IPS-18c (cell line): ENCODE measurements at regions not wholly inside any gene's neighbourhood (a gene's known extent, or its start where the extent isn't known, plus 50 kb on each side); places are given as distances from the start of the nearest gene placed in this dataset.
"Not testable (repeated sequence)": the region's sequence is repeated elsewhere in the genome, so short reads cannot be mapped to it uniquely, and the experiment has no call there.

Experiments
- H3K4me3 ChIP-seq: 2 replicates; pipeline ENCODE4 v1.7.0; 2013; ENCODE audit warnings: low read depth, mild to moderate bottlenecking, low read length, moderate library complexity; ENCODE audit not compliant: insufficient read depth
- H3K9me3 ChIP-seq: one replicate; pipeline ENCODE4 v1.6.1; 2013; ENCODE audit warnings: mild to moderate bottlenecking, low read length, moderate library complexity; ENCODE audit not compliant: control insufficient read depth, insufficient read depth

DNA sequence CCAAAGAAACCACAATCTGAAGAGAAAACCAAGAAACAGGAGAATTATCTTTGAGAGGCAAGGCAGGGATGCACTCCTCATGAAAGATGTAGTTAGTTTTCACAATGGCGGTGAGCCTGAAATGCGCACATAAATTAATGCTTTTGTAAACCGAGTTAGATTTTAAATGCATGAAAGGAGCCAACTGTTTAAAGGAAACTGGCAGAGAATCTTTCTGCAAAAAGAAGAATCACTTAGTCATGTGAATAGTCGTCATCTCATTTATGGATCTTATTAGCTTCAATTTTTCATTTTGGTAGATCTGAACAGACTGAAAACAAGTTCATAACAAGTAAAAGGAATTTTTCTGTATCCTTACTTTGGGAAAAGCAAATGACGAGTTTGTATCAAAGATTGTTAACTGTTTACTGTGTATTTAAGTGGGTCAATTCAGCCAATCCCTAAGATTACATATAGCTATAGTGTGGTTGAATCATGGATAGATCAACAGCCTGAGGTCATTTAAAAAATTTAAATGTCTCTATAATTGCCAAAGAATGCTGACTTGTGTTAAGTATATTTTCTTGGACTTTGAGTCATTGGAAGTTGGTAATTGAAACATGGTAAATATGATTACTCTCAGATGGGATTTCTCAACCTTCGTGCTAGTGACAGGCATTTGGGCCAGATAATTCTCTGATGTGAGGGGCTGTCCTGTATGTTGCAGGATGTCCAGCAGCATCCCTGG lies 226.6 kb upstream of the KAZN start:
- H3K9me3 ChIP-seq, result peaks cover 2% of the 10 kb centered on the region
- H3K4me3 ChIP-seq, result no peak overlapping the region

DNA sequence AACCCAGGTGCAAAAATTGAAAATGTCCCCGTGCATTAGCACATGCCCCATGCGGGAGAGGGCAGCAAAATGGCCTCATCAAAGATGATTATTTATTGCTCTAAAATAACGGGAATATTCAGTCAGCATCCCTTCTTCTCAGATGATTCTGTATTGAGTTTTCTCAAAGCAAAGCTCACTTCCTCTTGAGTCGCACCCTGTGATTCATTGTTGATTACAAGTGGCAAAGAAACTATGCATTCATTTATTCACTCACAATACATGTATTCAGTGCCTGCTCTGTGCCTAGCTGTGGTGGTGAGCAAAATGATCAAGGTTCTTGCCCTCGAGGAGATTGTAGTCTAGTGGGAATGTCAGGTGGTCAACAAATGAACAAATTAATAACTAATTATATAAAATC lies 226.0 kb upstream of the KAZN start:
- no peak overlapping the region for H3K4me3 ChIP-seq
- H3K9me3 ChIP-seq, result peaks cover 2% of the 10 kb centered on the region

DNA sequence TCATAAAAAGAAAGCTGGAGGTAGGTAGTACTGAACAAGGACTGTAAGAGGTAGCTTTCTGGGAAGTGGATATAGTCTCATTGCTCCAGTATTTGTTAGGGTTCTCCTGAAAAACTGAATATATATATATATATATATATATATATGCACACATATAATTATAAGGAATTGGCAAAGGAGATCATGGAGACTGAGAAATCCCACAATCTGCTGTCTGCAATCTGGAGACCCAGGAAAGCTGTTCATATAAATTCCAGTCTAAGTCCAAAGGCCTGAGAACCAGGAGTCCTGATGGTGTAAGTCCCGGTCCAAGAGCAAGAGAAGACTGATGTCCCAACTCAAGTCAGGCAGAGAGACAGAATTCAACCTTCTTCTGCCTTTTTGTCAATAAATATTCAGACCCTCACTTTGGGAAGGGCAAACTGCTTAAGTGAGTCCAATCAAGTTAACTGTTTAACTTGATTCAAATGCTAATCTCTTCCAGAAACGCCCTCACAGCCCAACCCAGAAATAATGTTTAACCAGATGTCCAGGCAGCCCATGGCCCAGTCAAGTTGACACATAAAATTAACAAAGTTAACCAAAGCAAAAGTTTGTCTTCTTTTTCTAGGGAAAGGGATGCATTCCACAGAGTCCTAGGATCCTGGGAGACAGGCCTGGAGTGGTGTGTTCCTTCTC lies 225.3 kb upstream of the KAZN start:
- Histone ChIP-seq H3K9me3 (peaks cover 2% of the 10 kb centered on the region), H3K4me3 (no peak overlapping the region)

DNA sequence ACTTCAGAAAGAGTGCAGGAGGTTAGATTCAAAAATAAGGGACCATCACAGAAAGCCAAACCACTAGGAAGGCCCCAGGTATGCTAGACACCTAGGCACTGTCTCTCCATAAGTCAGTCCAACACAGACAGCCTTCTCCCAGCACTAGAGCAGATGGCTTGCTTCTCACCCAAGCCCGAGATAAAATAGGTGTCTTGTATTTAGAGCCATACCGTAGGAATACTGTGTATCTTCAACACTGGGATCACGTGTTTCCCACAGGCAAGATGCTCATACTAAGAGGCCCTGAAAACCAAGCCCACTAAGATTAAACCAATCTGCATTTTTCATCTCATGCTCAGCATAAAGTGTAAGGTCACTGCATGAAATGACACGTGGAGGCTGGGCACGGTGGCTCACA lies 223.3 kb upstream of the KAZN start:
- Histone ChIP-seq H3K9me3 (peaks cover 2% of the 10 kb centered on the region), H3K4me3 (no peak overlapping the region)

DNA sequence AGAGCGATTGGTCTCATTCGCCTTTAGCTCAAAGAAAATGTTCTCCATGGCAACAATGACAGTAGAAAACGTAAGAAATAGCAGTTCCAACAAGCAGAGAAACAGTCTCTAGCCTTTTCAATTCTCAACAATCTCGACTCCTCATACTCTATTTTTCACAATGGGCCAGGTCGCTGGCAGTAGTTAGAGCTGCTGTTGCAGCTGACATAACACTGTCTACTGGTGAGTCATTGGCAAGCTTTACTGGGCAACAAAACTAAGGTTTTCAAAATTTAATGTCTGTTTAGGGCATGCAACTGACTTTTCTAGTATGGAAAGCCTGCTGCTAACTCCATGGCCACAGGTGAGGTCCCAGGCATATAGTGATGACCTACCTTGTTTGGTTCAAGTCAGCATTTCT lies 221.1 kb upstream of the KAZN start:
- peaks cover 2% of the 10 kb centered on the region for H3K9me3 ChIP-seq
- H3K4me3 ChIP-seq, result no peak overlapping the region

DNA sequence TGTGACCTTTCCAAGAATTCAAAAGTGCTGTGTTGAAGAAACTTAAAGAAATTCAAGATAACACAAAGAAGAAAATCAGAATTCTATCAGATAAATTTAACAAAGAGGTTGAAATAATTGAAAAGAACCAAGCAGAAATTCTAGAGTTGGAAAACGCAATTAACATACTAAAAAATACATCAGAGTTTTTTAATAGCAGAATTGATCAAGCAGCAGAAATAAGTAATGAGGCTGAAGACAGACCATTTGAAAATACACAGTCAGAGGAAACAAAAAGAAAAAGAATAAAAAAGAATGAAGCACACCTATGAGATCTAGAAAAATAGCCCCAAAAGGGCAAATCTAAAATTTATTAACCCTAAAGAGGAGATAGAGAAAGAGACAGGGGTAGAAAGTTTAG lies 218.1 kb upstream of the KAZN start:
- H3K4me3 ChIP-seq, result no peak overlapping the region
- H3K9me3 ChIP-seq, result no peaks in the 10 kb centered on the region

DNA sequence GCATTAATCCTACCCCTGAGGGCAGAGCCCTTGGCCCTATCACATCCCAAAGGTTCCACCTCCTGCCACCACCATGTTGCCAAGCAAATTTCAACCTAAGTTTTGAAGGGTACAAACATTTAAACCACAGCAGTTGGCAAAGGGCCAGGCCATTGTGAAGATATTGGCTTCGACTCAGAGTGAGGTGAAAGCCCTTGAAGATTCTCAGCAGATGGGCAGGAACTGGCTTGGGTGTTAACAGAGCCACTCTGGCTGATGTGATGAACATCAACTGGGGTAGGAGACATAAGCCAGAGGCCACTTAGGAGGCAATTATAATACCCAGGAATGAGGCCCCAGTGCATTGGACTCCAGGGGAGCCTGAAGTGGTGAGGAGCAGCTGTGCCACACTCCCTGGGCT lies 207.7 kb upstream of the KAZN start:
- no peaks in the 10 kb centered on the region for H3K9me3 ChIP-seq
- no peak overlapping the region for H3K4me3 ChIP-seq

DNA sequence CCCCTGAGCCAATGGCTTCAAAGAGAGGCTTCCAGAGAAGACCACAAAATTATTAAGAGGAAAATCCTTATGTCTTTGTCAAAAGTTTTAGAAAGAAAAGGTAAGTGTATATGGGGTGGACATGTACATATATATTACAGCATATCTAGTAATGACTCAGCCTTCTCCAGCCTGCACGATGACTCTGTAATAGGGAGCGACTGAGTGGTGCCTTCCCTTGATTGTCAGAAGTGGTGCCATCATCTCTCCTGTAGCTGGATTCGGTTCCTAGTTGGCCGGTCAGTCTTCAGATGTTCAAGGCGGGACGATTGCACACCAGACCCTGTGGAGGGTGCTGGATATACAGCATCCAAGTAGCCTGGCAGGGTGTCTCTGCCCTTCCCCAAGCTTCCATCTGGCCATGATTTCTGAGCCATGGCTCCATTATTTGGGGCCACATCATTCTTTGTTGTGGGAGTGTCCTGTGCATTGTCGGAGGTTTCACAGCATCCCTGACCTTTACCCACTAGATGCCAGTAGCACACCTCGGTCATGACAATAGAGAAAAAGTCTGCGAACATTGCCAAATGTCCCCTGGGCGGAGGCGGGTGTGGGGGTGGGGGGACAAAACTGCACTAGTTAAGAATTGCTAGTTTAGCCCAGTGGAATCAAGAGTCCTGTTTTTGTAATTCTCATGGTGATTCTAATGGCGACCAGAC lies 206.2 kb upstream of the KAZN start:
- no peaks in the 10 kb centered on the region for H3K9me3 ChIP-seq

DNA sequence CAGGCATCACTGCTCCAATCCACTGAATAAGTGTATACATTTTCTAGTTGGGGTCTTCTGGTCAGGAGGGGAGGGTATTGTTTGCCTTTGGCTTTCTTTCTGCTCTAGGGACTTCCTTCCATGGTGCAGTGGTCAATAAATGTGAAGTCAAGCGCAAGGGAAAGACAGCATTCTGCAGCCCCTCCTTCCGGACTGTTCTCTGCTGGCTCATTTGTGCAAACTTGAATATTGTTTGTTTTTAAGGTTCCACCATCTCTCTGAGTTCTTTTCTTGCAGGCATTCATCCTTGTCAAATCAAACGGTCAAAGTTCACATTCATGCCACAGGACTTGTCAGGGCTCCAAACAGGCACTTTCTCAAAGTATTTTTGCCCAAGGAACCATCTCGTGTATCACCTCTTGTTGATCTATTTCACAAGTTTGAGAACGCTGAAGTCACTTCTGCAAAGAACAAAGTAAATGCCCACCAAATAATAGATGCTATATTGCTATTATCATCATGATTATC lies 205.6 kb upstream of the KAZN start:
- Histone ChIP-seq H3K9me3 (no peaks in the 10 kb centered on the region), H3K4me3 (no peak overlapping the region)

More for the DNA sequence above, 206.2 kb upstream of the KAZN start:
- no peak overlapping the region for H3K4me3 ChIP-seq

DNA sequence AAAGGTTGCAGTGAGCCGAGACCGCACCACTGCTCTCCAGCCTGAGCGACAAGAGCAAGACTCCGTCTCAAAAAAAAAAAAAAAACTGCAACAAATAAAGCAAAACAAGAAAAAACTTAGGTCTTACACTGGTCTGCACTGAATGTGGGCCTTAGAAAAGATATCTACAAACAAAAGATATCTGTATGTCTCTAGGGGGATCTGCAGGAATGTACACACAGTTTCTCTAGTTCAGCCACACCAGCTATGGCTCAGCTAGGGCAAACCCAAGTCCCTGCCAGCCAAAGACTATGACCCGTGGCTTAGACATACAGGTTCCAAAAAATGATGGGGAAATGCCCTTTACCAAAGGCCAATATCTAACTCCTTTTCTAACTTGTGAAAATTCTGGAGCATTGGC lies 202.4 kb upstream of the KAZN start:
- H3K4me3 ChIP-seq, result no peak overlapping the region
- H3K9me3 ChIP-seq, result no peaks in the 10 kb centered on the region

DNA sequence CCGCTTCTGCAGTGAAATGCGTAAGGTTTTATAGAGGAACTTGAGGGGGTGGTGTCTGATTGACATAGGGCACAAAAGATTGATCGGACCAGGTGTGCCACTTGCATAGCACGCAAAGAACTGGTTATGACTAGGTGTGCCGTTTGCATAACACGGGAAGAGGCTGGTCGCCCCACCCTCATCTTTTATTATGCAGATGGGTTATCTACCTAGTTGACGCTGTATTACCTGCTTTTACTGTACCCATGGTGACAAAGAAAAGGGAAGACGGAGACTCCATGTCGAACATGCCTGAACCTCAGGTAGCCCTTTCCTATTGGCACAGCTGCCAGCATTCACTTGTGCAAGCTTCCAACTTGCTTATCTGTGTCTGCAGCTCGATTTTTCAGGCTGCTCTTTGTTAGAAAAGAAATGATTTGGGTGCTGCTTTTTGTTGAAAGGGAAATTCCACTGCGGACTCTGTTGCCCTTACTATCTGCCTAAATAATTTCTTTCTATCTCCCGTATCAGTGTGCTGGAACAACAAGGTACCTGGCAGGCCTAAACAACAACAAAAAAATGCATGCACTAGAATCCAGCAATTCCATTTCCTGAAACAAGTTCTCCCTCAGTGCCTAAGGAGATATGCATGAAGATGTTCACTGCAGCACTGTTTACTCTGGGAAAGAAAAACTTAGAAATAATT lies 194.4 kb upstream of the KAZN start:
- Histone ChIP-seq H3K4me3 (no peak overlapping the region), H3K9me3 (no peaks in the 10 kb centered on the region)

DNA sequence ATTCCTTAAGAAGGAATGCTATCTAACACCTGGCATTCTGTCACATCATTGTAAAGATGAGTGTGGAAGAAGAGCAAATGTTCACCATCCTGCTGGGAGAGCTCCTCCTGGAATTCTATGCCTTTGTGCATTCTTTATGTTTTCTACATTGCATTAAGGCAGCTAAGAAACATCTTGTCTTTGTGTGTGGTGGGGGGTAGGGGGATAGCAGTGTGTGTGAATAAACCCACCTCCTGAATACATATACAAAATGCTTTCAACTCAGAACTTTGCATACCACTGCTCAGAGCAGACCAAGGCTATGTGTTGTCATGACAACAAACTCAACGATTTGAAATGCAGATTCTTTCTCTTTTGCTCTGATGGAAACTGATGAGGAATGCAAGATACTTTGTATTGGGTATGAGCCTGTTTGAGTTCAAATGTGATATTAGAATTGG lies 193.6 kb upstream of the KAZN start:
- Histone ChIP-seq H3K4me3 (no peak overlapping the region), H3K9me3 (no peaks in the 10 kb centered on the region)

DNA sequence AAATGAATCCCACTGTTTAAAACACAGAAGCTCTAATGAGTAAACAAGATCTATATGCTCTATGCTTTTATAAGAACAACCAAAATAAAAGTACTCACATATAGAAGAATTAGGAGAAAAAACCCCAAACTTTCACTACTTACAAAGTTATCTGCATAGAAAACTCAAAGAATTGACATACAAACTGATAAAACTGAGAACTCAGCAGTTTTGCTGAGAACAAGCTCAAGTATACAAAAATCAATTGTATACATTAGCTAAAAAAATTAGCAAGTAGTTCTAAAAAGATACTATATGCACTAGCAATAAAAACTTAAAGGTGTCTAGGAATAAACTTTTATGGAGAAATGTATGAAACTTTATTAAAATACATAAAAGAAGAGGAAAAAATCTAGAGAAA lies 186.2 kb upstream of the KAZN start:
- Histone ChIP-seq H3K9me3 (no peaks in the 10 kb centered on the region), H3K4me3 (no peak overlapping the region)

DNA sequence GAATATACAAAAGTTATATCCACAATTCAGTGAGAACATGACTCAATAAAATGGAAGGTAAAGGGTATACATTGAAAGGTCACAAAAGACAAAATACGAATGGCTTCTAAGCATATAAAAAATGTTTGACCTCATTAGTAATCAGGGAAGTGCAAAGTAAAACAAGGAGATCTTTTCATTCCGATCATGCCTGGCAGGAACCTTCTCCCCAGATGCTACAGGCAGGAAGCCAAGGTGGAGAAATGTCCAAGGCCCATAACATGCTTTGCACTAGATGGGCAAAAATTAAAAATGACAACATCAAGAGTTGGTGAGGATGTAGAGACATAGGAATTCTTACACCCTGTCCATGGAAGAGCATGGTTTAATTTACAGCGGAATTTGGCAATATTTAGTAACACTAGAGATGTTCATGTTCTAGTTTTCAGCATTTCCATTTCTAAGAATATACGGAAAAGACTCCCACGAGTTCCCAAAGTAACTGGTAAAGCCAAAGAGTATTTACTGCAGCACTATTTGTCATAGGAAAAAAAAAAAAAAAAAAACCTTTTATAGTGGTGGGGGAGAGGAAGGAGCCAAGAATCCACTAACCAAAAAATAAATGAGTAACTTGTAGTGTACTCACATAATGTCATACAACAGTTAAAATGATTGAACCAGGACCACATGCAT lies 184.5 kb upstream of the KAZN start:
- Histone ChIP-seq H3K4me3 (no peak overlapping the region), H3K9me3 (no peaks in the 10 kb centered on the region)

DNA sequence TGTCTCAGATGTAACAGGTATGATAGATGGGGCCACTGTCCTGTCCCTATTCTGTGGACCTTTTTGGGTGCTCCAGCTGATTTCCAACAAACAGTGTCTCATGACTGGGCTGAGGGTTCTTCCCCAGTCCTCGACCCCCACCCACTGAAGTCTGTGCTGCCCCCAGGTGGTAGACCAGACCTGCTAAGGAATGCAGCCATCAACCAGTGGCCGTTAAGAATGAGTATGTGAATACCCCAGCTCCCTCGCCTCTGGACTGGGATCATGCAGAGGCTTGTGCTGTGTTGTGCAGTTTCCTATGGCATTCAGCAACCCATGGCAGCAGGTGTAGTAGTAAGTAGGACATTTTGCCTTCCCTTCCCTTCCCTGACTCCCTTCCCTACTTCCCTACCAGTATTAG lies 183.1 kb upstream of the KAZN start:
- Histone ChIP-seq H3K4me3 (no peak overlapping the region), H3K9me3 (peaks cover under 1% of the 10 kb centered on the region)

DNA sequence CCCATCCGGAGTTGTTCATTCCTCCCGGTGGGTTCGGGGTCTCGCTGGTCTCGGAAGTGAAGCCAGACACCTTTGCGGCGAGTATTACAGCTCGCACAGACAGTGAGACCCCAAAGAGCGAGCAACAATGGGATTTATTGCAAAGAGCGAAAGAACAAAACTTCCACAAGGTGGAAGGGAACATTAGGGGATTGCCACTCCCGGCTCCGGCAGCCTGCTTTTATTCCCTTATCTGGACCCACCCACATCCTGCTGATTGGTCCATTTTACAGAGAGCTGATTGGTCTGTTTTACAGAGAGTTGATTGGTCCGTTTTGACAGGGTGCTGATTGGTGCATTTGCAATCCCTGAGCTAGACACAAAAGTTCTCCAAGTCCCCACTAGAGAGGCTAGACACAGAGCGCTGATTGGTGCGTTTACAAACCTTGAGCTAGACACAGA lies 178.7 kb upstream of the KAZN start:
- not testable (repeated sequence) for H3K4me3 ChIP-seq

DNA sequence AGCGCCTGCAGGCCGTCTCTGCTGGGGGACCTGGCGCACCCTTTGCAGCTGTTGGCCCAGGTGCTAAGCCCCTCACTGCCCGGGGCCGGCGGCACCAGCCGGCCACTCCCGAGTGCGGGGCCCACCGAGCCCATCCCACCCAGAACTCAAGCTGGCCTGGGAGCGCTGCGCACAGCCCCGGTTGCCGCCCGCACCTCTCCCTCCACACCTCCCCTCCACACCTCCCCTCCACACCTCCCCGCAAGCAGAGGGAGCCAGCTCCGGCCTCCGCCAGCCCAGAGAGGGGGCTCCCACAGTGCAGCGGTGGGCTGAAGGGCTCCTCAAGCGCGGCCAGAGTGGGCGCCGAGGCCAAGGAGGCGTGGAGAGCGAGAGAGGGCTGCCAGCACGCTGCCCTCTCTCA lies 177.8 kb upstream of the KAZN start:
- Histone ChIP-seq H3K4me3 (no peak overlapping the region), H3K9me3 (peaks cover 2% of the 10 kb centered on the region)

More for the DNA sequence above, 178.7 kb upstream of the KAZN start:
- not testable (repeated sequence) for H3K9me3 ChIP-seq
